Superior temporal gyrus (tissue), 1 donor: ENCODE measurements at regions not wholly inside any gene's neighbourhood (a gene's known extent, or its start where the extent isn't known, plus 50 kb on each side); places are given as distances from the start of the nearest gene placed in this dataset.
"Not testable (repeated sequence)": the region's sequence is repeated elsewhere in the genome, so short reads cannot be mapped to it uniquely, and the experiment has no call there.

Experiments used
- DNase-seq: peaks from one replicate; pipeline ENCODE4 v3.0.0-alpha.2; 2016; ENCODE audit errors: extremely low spot score

GRCh38 chr6:22145823-22146677 lies 150.8 kb downstream of the PRL start:
- DNase-seq, result peak; percentile 93

GRCh38 chr6:22146678-22146930 lies 150.2 kb downstream of the PRL start:
- no peak for DNase-seq

DNA sequence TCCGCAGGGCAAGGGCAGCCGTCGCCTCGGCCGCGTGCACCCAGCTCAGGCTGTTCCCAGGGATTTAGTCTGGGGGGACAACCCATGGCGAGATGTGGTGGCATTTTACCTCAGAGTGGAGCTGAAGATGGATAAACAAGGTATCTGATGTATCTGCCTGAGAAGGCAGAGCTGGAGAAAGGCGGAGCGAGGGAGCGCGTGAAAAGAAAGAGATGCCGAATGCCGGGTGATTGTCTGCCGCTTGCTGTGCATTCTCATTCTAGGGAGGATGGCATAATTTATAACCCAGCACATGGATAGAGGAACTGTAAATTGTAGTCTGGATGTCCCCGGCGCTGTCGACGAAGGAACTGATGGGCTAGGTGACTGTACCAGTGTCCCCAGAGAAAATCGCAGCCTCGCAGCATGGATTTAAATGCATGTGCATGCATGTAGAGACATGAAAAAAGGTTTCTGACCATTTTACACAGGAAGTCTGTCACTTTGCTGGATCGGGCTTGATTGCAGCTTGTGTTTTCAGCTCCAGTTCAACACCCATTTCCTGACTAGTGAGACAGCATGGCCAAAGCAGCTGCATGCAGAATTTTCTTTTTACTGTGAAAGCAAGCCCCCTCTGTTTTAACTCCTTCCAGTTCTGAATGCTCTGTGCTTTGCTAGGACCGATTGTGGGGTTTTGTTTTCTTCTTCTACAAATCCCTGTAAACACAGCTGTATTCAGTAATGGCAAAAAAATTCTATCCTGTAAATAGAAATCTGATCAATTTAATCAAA lies 149.7 kb downstream of the PRL start:
- peak; percentile 73 for DNase-seq

DNA sequence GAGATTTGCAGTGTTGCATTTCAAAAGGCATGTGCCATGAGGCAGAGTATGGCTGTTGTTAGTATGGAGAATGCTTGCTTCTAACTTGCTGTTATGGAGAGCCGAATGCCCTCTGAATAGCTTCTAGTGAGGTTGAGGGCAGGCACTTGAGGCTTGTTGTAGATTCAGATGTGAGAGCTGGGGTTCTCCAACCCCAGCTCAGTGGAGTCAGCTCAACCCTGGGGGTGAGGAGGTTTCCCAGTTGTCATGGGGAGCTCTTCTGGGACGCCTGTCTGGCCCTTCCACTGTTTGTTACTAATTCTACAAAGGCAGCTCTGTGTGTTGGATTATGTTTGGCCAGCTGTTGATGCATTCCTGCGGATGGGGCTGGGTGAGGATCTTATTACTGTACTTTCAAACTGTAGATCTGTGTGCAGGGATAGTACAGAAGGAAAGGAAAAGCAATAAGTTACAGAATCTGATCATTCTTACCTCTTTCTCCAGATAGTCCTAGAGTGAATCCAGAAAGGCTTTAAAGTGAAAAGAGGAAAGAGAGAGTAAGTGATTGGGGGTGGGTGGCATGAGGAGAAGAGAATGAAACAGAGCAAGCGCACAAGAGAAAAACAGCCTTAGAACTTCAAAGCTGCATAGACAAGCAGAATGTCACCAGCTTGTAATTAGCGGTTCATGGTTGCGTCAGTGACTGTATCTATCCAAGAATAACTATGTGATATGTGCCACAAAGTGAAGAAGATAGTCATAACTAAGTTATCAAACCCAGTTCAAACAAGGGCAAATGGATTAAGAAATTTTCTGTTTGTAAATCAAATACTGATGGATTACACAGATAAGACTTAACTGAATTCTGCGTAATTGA lies 148.7 kb downstream of the PRL start:
- DNase-seq, result peak; percentile 78

GRCh38 chr6:22149096-22149495 lies 147.7 kb downstream of the PRL start:
- DNase-seq, result no peak

DNA sequence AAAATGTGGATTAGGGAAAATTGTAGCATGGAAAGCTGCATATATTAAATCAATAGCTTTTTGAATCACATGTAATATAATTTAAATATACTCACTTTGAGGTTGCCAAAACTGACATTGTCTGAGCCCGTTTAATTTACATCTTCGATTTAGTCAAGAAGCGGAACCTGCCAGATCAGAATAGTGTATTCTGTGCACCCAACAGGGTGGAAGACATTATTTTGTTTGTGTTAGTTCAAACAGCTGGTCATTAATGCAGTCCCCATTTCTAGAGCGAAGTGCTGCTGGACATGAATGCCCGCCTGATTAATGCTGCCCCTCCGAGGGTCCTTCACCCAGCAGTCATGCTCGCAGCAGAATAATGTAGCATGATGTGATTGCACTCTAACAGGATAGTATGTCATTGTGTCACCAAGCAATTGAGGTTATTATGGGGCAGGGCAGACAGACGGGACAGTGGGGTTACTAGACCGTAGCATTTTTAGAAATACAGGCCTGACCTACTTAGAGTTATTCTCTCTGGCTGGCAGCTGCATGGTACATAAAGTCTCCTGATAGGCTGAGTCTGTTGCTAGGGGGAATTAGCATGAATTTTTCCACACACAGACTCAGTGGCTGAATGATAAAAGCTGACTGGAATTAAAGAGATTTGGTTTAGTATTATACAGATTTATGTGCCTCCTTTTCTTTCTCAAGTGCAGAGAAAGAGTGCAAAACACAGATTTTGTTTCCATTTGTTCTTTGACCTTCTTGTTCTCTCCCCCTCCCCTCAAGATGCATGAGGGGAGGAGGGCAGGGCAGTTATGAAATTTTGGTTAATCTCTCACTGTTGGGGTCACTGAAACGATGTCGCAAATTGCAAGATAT lies 147.1 kb downstream of the PRL start:
- peak; percentile 81 for DNase-seq

GRCh38 chr6:22150368-22151035 lies 146.3 kb downstream of the PRL start:
- peak; percentile 49 for DNase-seq

DNA sequence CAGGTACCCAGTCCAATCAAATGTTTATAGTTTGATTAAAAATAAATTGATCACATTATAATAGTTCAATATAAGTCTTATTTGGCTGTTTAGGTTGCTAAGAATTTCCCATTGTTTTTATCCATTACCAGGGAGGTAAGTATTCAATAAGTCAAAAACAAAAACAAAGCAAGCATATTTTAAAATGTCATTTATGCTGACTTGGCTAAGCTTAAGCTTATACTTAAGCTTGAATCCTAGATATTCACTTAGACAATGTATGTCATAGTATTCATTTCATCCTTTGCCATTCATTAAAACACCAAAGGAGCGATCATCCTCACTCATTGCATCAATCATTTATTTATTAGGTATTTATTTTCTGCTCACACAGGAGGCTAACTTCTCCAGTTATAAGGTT lies 144.9 kb downstream of the PRL start:
- DNase-seq, result peak; percentile 7

- no peak for DNase-seq
Measured at GRCh38 chr6:22152841-22153240, 144.0 kb downstream of the PRL start.

GRCh38 chr6:22153384-22154158 lies 143.3 kb downstream of the PRL start:
- no peak for DNase-seq

GRCh38 chr6:22155551-22155950 lies 141.3 kb downstream of the PRL start:
- no peak for DNase-seq

DNA sequence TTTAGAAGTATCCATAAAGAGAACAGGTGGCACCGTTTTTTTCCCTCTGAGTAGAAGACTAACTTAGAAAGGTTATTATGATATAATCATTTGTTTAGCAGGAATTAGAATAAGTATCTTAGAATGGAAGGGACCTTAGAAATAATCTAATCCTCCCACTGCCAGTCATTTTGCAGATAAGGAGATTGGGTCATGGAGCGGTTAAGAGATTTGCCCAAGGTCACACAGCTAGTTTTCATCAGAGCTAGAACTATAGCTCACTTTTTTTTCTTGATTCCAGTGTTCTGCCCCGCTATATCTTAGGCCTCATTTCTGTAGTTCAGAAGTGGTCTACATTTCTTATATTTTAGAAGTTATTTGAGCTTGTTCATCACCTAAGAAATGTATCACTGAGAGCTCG lies 139.6 kb downstream of the PRL start:
- DNase-seq, result no peak

- DNase-seq, result no peak
Measured at GRCh38 chr6:22164236-22164635, 132.6 kb downstream of the PRL start.

DNA sequence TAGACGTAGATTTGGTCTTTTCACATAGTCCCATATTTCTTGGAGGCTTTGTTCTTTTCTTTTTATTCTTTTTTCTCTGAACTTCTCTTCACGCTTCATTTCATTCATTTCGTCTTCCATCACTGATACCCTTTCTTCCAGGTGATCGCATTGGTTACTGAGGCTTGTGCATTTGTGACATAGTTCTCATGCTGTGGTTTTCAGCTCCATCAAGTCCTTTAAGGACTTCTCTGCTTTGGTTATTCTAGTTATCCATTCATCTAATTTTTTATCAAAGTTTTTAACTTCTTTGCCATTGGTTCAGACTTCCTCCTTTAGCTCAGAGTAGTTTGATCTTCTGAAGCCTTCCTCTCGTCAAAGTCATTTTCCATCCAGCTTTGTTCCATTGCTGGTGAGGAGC lies 125.8 kb downstream of the PRL start:
- DNase-seq, result not testable (repeated sequence)

- not testable (repeated sequence) for DNase-seq
Measured at GRCh38 chr6:22171885-22172284, 125.0 kb downstream of the PRL start.

DNA sequence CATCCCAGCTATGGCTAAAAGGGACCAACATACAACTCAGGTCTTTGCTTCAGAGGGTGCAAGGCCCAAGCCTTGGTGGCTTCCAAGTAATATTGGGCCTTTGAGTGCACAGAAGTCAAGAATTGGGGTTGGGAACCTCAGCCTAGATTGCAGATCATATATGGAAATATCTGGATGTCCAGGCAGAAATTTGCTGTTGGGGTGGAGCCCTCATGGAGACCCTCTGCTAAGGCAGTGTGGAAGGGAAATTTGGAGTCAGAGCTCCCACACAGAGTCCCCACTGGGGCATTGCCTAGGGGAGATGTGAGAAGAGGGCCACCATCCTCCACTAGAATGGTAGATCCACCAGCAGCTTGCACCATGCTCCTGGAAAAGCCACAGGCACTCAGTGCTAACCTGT lies 123.5 kb downstream of the PRL start:
- DNase-seq, result no peak

- DNase-seq, result not testable (repeated sequence)
Measured at GRCh38 chr6:22180250-22180649, 116.6 kb downstream of the PRL start.

- no peak for DNase-seq
Measured at GRCh38 chr6:22184371-22184770, 112.5 kb downstream of the PRL start.

- DNase-seq, result no peak
Measured at GRCh38 chr6:22189946-22190345, 106.9 kb downstream of the PRL start.
